ENCODE measurements at regions not wholly inside any gene's neighbourhood (a gene's known extent, or its start where the extent isn't known, plus 50 kb on each side); places are given as distances from the start of the nearest gene placed in this dataset.

- no peaks in the 10 kb centered on the region for H3K4me1 ChIP-seq (ENCODE audit: control insufficient read depth, insufficient read depth, low read length)
- no peak overlapping the region for H3K4me2 ChIP-seq (ENCODE audit: low read depth, low read length)
- H3K27me3 ChIP-seq (ENCODE audit: control insufficient read depth, insufficient read depth, low read length) = no peaks in the 10 kb centered on the region
- no peak for TF ChIP-seq SMC3 (IDR thresholded peaks at IDR 0.05; ENCODE audit: low read depth, low read length)
- no peak overlapping the region for H3K4me3 ChIP-seq (ENCODE audit: insufficient read depth, low read depth, low read length)
- H3K23ac ChIP-seq (ENCODE audit: low read depth, low read length) = no peak overlapping the region
- H4K20me1 ChIP-seq (ENCODE audit: insufficient read depth, low read length) = no peaks in the 10 kb centered on the region
- no peak for ATAC-seq (ENCODE audit: low read depth)
- H2BK120ac ChIP-seq (ENCODE audit: low read depth, low read length) = no peak overlapping the region
- dilution Hi-C loops (cut with HindIII; ENCODE audit: low sequenced_read_pairs, unreplicated experiment) = no loop called here
- DNase-seq = no peak
- H2AK9ac ChIP-seq (replicated peaks; ENCODE audit: low read depth, low read length, poor library complexity) = no peak overlapping the region
- intact Hi-C loops (cut with micrococcal nuclease) = no loop called here
- H3K18ac ChIP-seq (ENCODE audit: low read depth, low read length) = no peak overlapping the region
- in situ Hi-C loops (cut with MboI; ENCODE audit: low sequenced_read_pairs) = no loop called here
- ChIA-PET CTCF (no interaction called here), POLR2A (ENCODE audit: unreplicated experiment) (no interaction called here)
- H3K79me1 ChIP-seq (ENCODE audit: low read depth in 1 of 2, low read length in 2 of 2) = no peaks in the 10 kb centered on the region
- H2BK20ac ChIP-seq (ENCODE audit: low read depth, low read length) = no peak overlapping the region
- H2AFZ ChIP-seq (replicated peaks; ENCODE audit: low read length, poor library complexity) = no peak overlapping the region
- H3K56ac ChIP-seq (ENCODE audit: extremely low read depth, insufficient read depth, low read length) = no peak overlapping the region
- no peaks in the 10 kb centered on the region for H3K9me1 ChIP-seq (ENCODE audit: insufficient read depth, low read length)
- H3K9ac ChIP-seq (ENCODE audit: low read depth, low read length) = no peak overlapping the region
- no peaks in the 10 kb centered on the region for H3K36me3 ChIP-seq (ENCODE audit: control insufficient read depth, insufficient read depth, low read length)
- H4K91ac ChIP-seq (ENCODE audit: insufficient read depth, low read depth, low read length) = no peak overlapping the region
- no peak overlapping the region for H2BK5ac ChIP-seq (ENCODE audit: low read depth, low read length, poor library complexity, severe bottlenecking)
- H4K8ac ChIP-seq (ENCODE audit: low read depth in 2 of 2, low read length in 2 of 2) = no peak overlapping the region
- no peak overlapping the region for H3K14ac ChIP-seq (replicated peaks; ENCODE audit: low read depth, low read length)
- H3K9me3 ChIP-seq (ENCODE audit: control insufficient read depth, insufficient read depth, low read length) = no peaks in the 10 kb centered on the region
- H3K27ac ChIP-seq (ENCODE audit: insufficient read depth, low read length) = no peak overlapping the region
- no TSS peak for BruUV-seq (replicated peaks)
- no CpG with 5 or more reads among the region's 7 CpGs for WGBS, 2 experiments (ENCODE audit: extremely low coverage in 2 of 2, insufficient read length in 1 of 2)
- H4K5ac ChIP-seq (ENCODE audit: low read depth, low read length) = no peak overlapping the region
- H2AK5ac ChIP-seq (ENCODE audit: low read depth, low read length) = no peak overlapping the region
- H3K4ac ChIP-seq (ENCODE audit: low read depth, low read length) = no peak overlapping the region
- H2BK15ac ChIP-seq (ENCODE audit: low read depth, low read length) = no peak overlapping the region
Observed at GRCh38 chr11:127217452-127218274, 217.1 kb upstream of the KIRREL3 start.
